ENCODE measurements at regions not wholly inside any gene's neighbourhood (a gene's known extent, or its start where the extent isn't known, plus 50 kb on each side); places are given as distances from the start of the nearest gene placed in this dataset.

GRCh38 chr2:20563251-20563650 is 87.6 kb downstream of the HS1BP3 start:
- Histone ChIP-seq H3K4me1 (ENCODE audit: insufficient read depth, low read length) (peaks cover 44% of the 10 kb centered on the region), H3K27me3 (ENCODE audit: insufficient read depth, low read length) (no peaks in the 10 kb centered on the region), H3K4me3 (ENCODE audit: low read length) (no peak overlapping the region), H3K9me3 (ENCODE audit: low read length) (no peaks in the 10 kb centered on the region), H2AFZ (ENCODE audit: low read depth, low read length) (no peak overlapping the region), H3K36me3 (ENCODE audit: insufficient read depth, low read length) (no peaks in the 10 kb centered on the region)

GRCh38 chr2:20563833-20564232 is 87.1 kb downstream of the HS1BP3 start:
- H3K9me3 ChIP-seq (ENCODE audit: low read length), result no peaks in the 10 kb centered on the region
- no peaks in the 10 kb centered on the region for H3K27me3 ChIP-seq (ENCODE audit: insufficient read depth, low read length)
- no peak overlapping the region for H3K4me3 ChIP-seq (ENCODE audit: low read length)
- peaks cover 44% of the 10 kb centered on the region for H3K4me1 ChIP-seq (ENCODE audit: insufficient read depth, low read length)
- H3K36me3 ChIP-seq (ENCODE audit: insufficient read depth, low read length), result no peaks in the 10 kb centered on the region
- H2AFZ ChIP-seq (ENCODE audit: low read depth, low read length), result no peak overlapping the region

GRCh38 chr2:20565101-20565622 is 85.7 kb downstream of the HS1BP3 start:
- no peak overlapping the region for H2AFZ ChIP-seq (ENCODE audit: low read depth, low read length)
- peaks cover 44% of the 10 kb centered on the region for H3K4me1 ChIP-seq (ENCODE audit: insufficient read depth, low read length)
- H3K27me3 ChIP-seq (ENCODE audit: insufficient read depth, low read length), result no peaks in the 10 kb centered on the region
- no peaks in the 10 kb centered on the region for H3K9me3 ChIP-seq (ENCODE audit: low read length)
- H3K4me3 ChIP-seq (ENCODE audit: low read length), result no peak overlapping the region
- H3K36me3 ChIP-seq (ENCODE audit: insufficient read depth, low read length), result no peaks in the 10 kb centered on the region

GRCh38 chr2:20565623-20566236 is 85.2 kb downstream of the HS1BP3 start:
- H3K36me3 ChIP-seq (ENCODE audit: insufficient read depth, low read length), result no peaks in the 10 kb centered on the region
- no peak overlapping the region for H3K4me3 ChIP-seq (ENCODE audit: low read length)
- peaks cover 44% of the 10 kb centered on the region for H3K4me1 ChIP-seq (ENCODE audit: insufficient read depth, low read length)
- no peak overlapping the region for H2AFZ ChIP-seq (ENCODE audit: low read depth, low read length)
- H3K9me3 ChIP-seq (ENCODE audit: low read length), result no peaks in the 10 kb centered on the region
- H3K27me3 ChIP-seq (ENCODE audit: insufficient read depth, low read length), result no peaks in the 10 kb centered on the region

- Histone ChIP-seq H3K36me3 (ENCODE audit: insufficient read depth, low read length) (no peaks in the 10 kb centered on the region), H3K4me1 (ENCODE audit: insufficient read depth, low read length) (peaks cover 39% of the 10 kb centered on the region), H3K9me3 (ENCODE audit: low read length) (no peaks in the 10 kb centered on the region), H2AFZ (ENCODE audit: low read depth, low read length) (no peak overlapping the region), H3K27me3 (ENCODE audit: insufficient read depth, low read length) (no peaks in the 10 kb centered on the region), H3K4me3 (ENCODE audit: low read length) (no peak overlapping the region)
Observed at GRCh38 chr2:20566331-20566730, 84.6 kb downstream of the HS1BP3 start.

GRCh38 chr2:20567159-20567925 is 83.6 kb downstream of the HS1BP3 start:
- no peaks in the 10 kb centered on the region for H3K27me3 ChIP-seq (ENCODE audit: insufficient read depth, low read length)
- H3K36me3 ChIP-seq (ENCODE audit: insufficient read depth, low read length), result no peaks in the 10 kb centered on the region
- H3K4me1 ChIP-seq (ENCODE audit: insufficient read depth, low read length), result peaks cover 32% of the 10 kb centered on the region
- H2AFZ ChIP-seq (ENCODE audit: low read depth, low read length), result no peak overlapping the region
- no peak overlapping the region for H3K4me3 ChIP-seq (ENCODE audit: low read length)
- H3K9me3 ChIP-seq (ENCODE audit: low read length), result no peaks in the 10 kb centered on the region

All from neuron (in vitro differentiated cells).